ENCODE measurements at regions not wholly inside any gene's neighbourhood (a gene's known extent, or its start where the extent isn't known, plus 50 kb on each side); places are given as distances from the start of the nearest gene placed in this dataset.

DNA sequence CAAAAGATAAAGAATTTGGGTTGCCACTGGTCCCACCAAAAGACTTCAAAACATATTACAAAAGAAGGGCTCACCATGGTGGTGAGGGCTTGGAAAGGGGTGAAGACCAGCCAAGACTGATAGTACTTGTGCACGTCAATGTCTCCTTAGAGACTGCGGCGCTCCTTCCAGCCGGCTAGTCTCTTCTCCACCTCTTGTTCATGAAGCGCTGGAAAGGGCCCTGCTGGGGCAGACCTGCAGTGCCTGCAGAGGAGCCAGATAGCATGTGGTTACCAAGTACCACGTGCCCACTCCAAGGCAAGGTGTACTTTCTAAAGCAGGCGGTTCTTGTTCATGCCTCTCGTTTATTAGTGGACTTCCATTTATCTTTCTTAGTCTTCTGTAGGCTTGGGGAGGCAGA, 92.7 kb upstream of the FAM20A start:
- no peak overlapping the region for H3K4me3 Mint-ChIP-seq (ENCODE audit: unreplicated experiment)
- no peak overlapping the region for H3K27ac Mint-ChIP-seq (ENCODE audit: unreplicated experiment)
- DNase-seq (ENCODE audit: low spot score) = no peak
- no peaks in the 10 kb centered on the region for H3K27me3 Mint-ChIP-seq (ENCODE audit: low read depth)
- peaks cover 2% of the 10 kb centered on the region for H3K36me3 Mint-ChIP-seq (ENCODE audit: low read depth)
- peaks cover 11% of the 10 kb centered on the region for H3K4me1 Mint-ChIP-seq (ENCODE audit: low read depth)
- TF ChIP-seq, protein P1, sequence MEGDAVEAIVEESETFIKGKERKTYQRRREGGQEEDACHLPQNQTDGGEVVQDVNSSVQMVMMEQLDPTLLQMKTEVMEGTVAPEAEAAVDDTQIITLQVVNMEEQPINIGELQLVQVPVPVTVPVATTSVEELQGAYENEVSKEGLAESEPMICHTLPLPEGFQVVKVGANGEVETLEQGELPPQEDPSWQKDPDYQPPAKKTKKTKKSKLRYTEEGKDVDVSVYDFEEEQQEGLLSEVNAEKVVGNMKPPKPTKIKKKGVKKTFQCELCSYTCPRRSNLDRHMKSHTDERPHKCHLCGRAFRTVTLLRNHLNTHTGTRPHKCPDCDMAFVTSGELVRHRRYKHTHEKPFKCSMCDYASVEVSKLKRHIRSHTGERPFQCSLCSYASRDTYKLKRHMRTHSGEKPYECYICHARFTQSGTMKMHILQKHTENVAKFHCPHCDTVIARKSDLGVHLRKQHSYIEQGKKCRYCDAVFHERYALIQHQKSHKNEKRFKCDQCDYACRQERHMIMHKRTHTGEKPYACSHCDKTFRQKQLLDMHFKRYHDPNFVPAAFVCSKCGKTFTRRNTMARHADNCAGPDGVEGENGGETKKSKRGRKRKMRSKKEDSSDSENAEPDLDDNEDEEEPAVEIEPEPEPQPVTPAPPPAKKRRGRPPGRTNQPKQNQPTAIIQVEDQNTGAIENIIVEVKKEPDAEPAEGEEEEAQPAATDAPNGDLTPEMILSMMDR (IDR thresholded peaks at IDR 0.05) = no peak
- H3K9me3 Mint-ChIP-seq (ENCODE audit: low read depth) = no peaks in the 10 kb centered on the region

DNA sequence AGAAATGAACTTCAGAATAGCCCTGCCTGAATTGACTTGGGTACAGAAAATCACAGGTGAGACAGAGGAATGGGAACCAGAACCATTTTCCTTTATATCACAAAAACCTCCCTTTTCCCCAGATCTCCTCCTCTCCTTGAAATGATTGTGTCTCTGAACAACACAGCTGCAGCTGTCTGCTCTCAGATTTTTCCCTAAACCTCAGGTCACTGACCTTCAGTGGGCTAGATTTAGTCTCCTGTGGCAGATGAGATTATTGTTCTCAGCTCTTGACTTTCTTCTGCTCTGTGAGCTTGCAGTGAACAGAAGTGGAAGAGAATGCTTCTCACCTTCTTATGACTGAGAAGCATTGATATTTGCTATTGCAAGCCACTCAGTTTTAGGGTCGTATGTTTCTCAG, 92.3 kb upstream of the FAM20A start:
- H3K9me3 Mint-ChIP-seq (ENCODE audit: low read depth) = no peaks in the 10 kb centered on the region
- TF ChIP-seq, protein P1 (IDR thresholded peaks at IDR 0.05) = no peak
- peaks cover 10% of the 10 kb centered on the region for H3K4me1 Mint-ChIP-seq (ENCODE audit: low read depth)
- no peak overlapping the region for H3K4me3 Mint-ChIP-seq (ENCODE audit: unreplicated experiment)
- H3K36me3 Mint-ChIP-seq (ENCODE audit: low read depth) = peaks cover 2% of the 10 kb centered on the region
- no peaks in the 10 kb centered on the region for H3K27me3 Mint-ChIP-seq (ENCODE audit: low read depth)
- H3K27ac Mint-ChIP-seq (ENCODE audit: unreplicated experiment) = no peak overlapping the region
- no peak for DNase-seq (ENCODE audit: low spot score)

DNA sequence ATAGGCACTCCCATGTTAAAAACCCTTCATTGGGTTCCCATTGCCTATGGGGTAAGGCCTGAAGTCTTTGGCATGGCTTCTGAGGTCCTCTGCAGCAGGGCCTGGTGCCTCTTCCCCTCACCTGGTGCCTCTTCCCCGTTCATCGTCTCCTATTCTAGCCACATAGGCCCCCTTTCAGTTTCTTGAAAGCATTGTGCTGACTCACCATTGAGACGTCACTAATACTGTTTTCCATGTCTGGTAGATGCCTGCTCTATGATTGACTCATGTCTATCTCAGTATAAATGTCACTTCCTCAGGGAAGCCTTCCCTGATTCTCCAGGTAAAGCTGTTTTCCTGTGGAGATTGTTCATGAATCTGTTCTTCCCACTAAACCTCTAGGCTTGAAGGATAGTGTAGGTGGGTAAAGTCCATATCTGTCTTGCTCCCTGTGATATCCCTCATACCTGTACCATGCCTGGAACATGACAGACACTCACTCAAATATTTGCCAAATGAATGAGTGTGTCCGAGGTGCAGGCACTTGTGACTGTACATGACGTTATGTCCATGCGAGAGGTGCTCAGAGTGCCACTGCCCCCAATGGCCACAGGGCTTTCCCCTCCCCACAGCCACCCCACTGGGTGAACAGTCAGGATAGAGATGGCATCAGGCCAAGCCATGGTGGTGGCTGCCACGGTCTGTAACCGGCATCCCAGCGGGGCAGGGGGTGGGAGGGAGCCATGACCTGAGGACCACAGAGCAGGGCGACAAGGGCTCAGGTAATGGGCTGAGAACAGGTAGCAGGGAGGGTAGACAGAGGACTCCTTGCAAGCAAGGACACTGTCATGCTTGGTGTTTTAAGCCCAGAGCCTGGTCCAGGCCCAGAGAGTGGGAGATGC, 85.2 kb upstream of the FAM20A start:
- Mint-ChIP-seq H3K4me1 (ENCODE audit: low read depth) (no peaks in the 10 kb centered on the region), H3K27me3 (ENCODE audit: low read depth) (no peaks in the 10 kb centered on the region), H3K36me3 (ENCODE audit: low read depth) (no peaks in the 10 kb centered on the region), H3K4me3 (ENCODE audit: unreplicated experiment) (no peak overlapping the region), H3K27ac (ENCODE audit: unreplicated experiment) (no peak overlapping the region), H3K9me3 (ENCODE audit: low read depth) (peaks cover 8% of the 10 kb centered on the region)
- no peak for DNase-seq (ENCODE audit: low spot score)
- TF ChIP-seq, protein P1 (IDR thresholded peaks at IDR 0.05) = no peak

DNA sequence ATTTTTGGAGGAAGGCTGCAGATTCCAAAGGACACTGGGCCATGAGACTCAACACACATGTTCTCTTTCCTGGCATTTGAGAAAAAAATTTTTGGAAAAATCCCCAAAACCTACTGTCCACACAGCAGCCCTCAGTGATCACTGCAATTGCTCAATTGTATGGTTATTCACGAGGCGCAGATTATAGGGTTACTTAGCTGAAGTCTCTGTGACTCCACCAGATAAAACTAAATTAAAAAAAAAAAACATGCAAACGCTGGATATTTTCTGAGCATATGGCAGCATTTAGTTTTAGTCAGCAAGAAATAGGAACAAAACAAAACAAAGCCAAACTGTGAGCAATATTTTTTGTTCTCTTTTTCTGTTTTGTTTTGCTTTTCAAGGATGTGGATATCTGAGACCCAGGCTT, 83.8 kb upstream of the FAM20A start:
- Mint-ChIP-seq H3K27ac (ENCODE audit: unreplicated experiment) (no peak overlapping the region), H3K36me3 (ENCODE audit: low read depth) (no peaks in the 10 kb centered on the region), H3K4me3 (ENCODE audit: unreplicated experiment) (no peak overlapping the region), H3K9me3 (ENCODE audit: low read depth) (peaks cover 8% of the 10 kb centered on the region), H3K4me1 (ENCODE audit: low read depth) (no peaks in the 10 kb centered on the region), H3K27me3 (ENCODE audit: low read depth) (no peaks in the 10 kb centered on the region)
- TF ChIP-seq, protein P1 (IDR thresholded peaks at IDR 0.05) = no peak
- no peak for DNase-seq (ENCODE audit: low spot score)

DNA sequence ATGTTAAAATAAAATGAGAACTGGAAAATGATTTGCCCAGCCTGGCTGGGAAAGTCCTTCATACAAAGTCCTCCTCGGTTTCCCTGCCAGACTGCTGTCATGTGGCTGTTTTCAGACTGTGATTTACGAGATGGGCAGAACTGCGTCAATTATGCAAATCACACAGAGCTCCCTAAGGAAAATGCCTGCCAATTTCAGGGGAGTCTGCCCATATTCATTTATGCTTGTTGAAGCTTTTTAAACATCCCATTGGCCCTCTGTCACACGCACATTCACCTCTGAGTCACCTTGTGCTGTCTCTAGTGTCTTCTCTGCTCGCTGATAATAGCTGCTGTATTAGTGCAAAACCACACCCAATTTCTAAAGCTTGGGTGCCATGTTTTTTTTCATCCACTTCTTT, 81.7 kb upstream of the FAM20A start:
- Mint-ChIP-seq H3K36me3 (ENCODE audit: low read depth) (no peaks in the 10 kb centered on the region), H3K27me3 (ENCODE audit: low read depth) (no peaks in the 10 kb centered on the region), H3K27ac (ENCODE audit: unreplicated experiment) (no peak overlapping the region), H3K4me3 (ENCODE audit: unreplicated experiment) (no peak overlapping the region), H3K9me3 (ENCODE audit: low read depth) (peaks cover 8% of the 10 kb centered on the region), H3K4me1 (ENCODE audit: low read depth) (no peaks in the 10 kb centered on the region)
- TF ChIP-seq, protein P1 (IDR thresholded peaks at IDR 0.05) = no peak
- no peak for DNase-seq (ENCODE audit: low spot score)

Data from chondrocyte (in vitro differentiated cells).